ENCODE measurements at regions not wholly inside any gene's neighbourhood (a gene's known extent, or its start where the extent isn't known, plus 50 kb on each side); places are given as distances from the start of the nearest gene placed in this dataset.
"Not testable (repeated sequence)": the region's sequence is repeated elsewhere in the genome, so short reads cannot be mapped to it uniquely, and the experiment has no call there.

DNA sequence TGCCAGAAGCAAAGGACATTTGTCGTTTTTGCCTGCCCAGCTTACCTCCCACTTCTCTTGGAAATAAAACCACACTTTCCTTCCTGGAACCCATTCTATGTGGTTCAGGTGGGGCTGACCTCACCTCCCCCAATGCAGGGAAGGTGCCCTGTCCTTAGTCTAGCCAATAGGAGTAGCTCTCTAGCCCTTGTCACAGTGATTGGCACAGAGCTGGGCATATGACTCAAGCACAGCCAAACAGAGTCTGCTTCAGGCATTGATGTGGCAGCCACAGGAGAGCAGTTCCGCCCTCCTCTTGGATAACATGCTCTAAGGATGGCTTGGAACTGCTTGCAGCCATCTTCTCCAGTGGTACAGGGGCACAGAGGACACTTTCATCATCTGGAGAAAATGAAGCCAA lies 134.0 kb downstream of the LRIG2 start:
- H4K20me1 ChIP-seq (ENCODE audit: low read length) = no peaks in the 10 kb centered on the region
- ATAC-seq (no peak), DNase-seq (peak; percentile 16)
- intact Hi-C loops (cut with micrococcal nuclease) = no loop called here
- ChIA-PET CTCF (no interaction called here), POLR2A (ENCODE audit: unreplicated experiment) (interaction anchor here (0.6 kb wide), 1 partner anchor 18 kb away, joined by 3 read pairs; no protein-coding TSS in a partner anchor)
- no peaks in the 10 kb centered on the region for H3K9me2 ChIP-seq (replicated peaks; ENCODE audit: low read length)
- H3K9me3 ChIP-seq (ENCODE audit: low read length) = no peaks in the 10 kb centered on the region
- no peak overlapping the region for H3K4me3 ChIP-seq (ENCODE audit: low read length)
- no peak overlapping the region for H3K4me2 ChIP-seq (ENCODE audit: low read length)
- no peaks in the 10 kb centered on the region for H3K27me3 ChIP-seq (ENCODE audit: low read length)
- no peaks in the 10 kb centered on the region for H3F3A ChIP-seq (ENCODE audit: low read length, unreplicated experiment)
- H3K36me3 ChIP-seq (ENCODE audit: low read depth, low read length) = no peaks in the 10 kb centered on the region
- H3K9ac ChIP-seq (ENCODE audit: low read length) = no peak overlapping the region
- no peaks in the 10 kb centered on the region for H3K79me2 ChIP-seq (ENCODE audit: low read length)
- TF ChIP-seq EZH2 (IDR thresholded peaks at IDR 0.05; ENCODE audit: low read length, unreplicated experiment) = no peak
- TF ChIP-seq, protein P1, sequence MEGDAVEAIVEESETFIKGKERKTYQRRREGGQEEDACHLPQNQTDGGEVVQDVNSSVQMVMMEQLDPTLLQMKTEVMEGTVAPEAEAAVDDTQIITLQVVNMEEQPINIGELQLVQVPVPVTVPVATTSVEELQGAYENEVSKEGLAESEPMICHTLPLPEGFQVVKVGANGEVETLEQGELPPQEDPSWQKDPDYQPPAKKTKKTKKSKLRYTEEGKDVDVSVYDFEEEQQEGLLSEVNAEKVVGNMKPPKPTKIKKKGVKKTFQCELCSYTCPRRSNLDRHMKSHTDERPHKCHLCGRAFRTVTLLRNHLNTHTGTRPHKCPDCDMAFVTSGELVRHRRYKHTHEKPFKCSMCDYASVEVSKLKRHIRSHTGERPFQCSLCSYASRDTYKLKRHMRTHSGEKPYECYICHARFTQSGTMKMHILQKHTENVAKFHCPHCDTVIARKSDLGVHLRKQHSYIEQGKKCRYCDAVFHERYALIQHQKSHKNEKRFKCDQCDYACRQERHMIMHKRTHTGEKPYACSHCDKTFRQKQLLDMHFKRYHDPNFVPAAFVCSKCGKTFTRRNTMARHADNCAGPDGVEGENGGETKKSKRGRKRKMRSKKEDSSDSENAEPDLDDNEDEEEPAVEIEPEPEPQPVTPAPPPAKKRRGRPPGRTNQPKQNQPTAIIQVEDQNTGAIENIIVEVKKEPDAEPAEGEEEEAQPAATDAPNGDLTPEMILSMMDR (conservative IDR thresholded peaks at IDR 0.05; ENCODE audit: low read depth, low read length) = no peak
- TF ChIP-seq EZH2phosphoT487 (IDR thresholded peaks at IDR 0.05; ENCODE audit: borderline replicate concordance, low read length) = no peak
- no peaks in the 10 kb centered on the region for H3K4me1 ChIP-seq (ENCODE audit: insufficient read depth, low read length)
- no peak overlapping the region for H3K27ac ChIP-seq (ENCODE audit: low read length)
- no TSS peak for BruUV-seq (replicated peaks)
- no peak overlapping the region for H2AFZ ChIP-seq (ENCODE audit: low read length)

GRCh38 chr1:113207457-113207856 lies 134.5 kb downstream of the LRIG2 start:
- no TSS peak for BruUV-seq (replicated peaks)
- Histone ChIP-seq H3K4me1 (ENCODE audit: insufficient read depth, low read length) (no peaks in the 10 kb centered on the region), H3K9me3 (ENCODE audit: low read length) (no peaks in the 10 kb centered on the region), H3K27me3 (ENCODE audit: low read length) (no peaks in the 10 kb centered on the region), H3K4me2 (ENCODE audit: low read length) (no peak overlapping the region), H4K20me1 (ENCODE audit: low read length) (no peaks in the 10 kb centered on the region), H3K9me2 (replicated peaks; ENCODE audit: low read length) (no peaks in the 10 kb centered on the region), H3K79me2 (ENCODE audit: low read length) (no peaks in the 10 kb centered on the region), H3F3A (ENCODE audit: low read length, unreplicated experiment) (no peaks in the 10 kb centered on the region), H3K36me3 (ENCODE audit: low read depth, low read length) (no peaks in the 10 kb centered on the region), H3K4me3 (ENCODE audit: low read length) (no peak overlapping the region), H2AFZ (ENCODE audit: low read length) (no peak overlapping the region), H3K27ac (ENCODE audit: low read length) (no peak overlapping the region), H3K9ac (ENCODE audit: low read length) (no peak overlapping the region)
- POLR2A ChIA-PET (ENCODE audit: unreplicated experiment) = interaction anchor here (0.6 kb wide), 1 partner anchor 18 kb away, joined by 3 read pairs; no protein-coding TSS in a partner anchor
- CTCF ChIA-PET = no interaction called here
- no peak for DNase-seq
- ATAC-seq = no peak
- intact Hi-C loops (cut with micrococcal nuclease) = no loop called here
- TF ChIP-seq, protein P1 (conservative IDR thresholded peaks at IDR 0.05; ENCODE audit: low read depth, low read length) = no peak
- TF ChIP-seq EZH2phosphoT487 (IDR thresholded peaks at IDR 0.05; ENCODE audit: borderline replicate concordance, low read length) (no peak), EZH2 (IDR thresholded peaks at IDR 0.05; ENCODE audit: low read length, unreplicated experiment) (no peak)

DNA sequence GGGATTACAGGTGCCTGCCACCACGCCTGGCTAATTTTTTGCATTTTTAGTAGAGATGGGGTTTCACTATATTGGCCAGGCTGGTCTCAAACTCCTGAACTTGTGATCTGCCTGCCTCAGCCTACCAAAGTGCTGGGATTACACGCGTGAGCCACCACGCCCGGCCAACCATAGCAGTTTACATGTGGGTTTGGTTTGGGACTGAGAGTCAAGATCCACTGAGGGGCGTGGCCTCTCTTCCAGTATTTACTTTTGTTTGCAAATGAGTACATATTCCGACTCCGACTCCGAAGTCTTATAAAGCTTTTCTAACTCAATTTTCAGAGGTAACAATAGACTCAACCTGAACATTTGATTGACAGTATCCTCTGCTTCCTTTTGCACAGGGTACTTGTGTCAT lies 135.4 kb downstream of the LRIG2 start:
- Histone ChIP-seq H2AFZ (ENCODE audit: low read length) (peak overlapping the region; percentile 47), H3K4me2 (ENCODE audit: low read length) (peak overlapping the region; percentile 46; the same call in 1 of the 2 replicates)
- H3K9me3 ChIP-seq (ENCODE audit: low read length); H3K9ac ChIP-seq (ENCODE audit: low read length); intact Hi-C loops (cut with micrococcal nuclease); POLR2A ChIA-PET (ENCODE audit: unreplicated experiment); H3K36me3 ChIP-seq (ENCODE audit: low read depth, low read length); H3K4me3 ChIP-seq (ENCODE audit: low read length); DNase-seq; ATAC-seq; H4K20me1 ChIP-seq (ENCODE audit: low read length); H3K79me2 ChIP-seq (ENCODE audit: low read length); H3K9me2 ChIP-seq (replicated peaks; ENCODE audit: low read length); H3K27me3 ChIP-seq (ENCODE audit: low read length); H3K4me1 ChIP-seq (ENCODE audit: insufficient read depth, low read length); H3F3A ChIP-seq (ENCODE audit: low read length, unreplicated experiment); BruUV-seq (replicated peaks); H3K27ac ChIP-seq (ENCODE audit: low read length); CTCF ChIA-PET: not testable (repeated sequence)

All from PC-3 (cell line).